ENCODE measurements at regions not wholly inside any gene's neighbourhood (a gene's known extent, or its start where the extent isn't known, plus 50 kb on each side); places are given as distances from the start of the nearest gene placed in this dataset.

- TF ChIP-seq CTCF (conservative IDR thresholded peaks at IDR 0.05; ENCODE audit: low read length) (no peak), EZH2phosphoT487 (IDR thresholded peaks at IDR 0.05; ENCODE audit: borderline replicate concordance) (no peak)
These were observed 362.4 kb upstream of the HTR2C start for GRCh38 chrX:114221445-114221844.
